ENCODE measurements at regions not wholly inside any gene's neighbourhood (a gene's known extent, or its start where the extent isn't known, plus 50 kb on each side); places are given as distances from the start of the nearest gene placed in this dataset.
"Not testable (repeated sequence)": the region's sequence is repeated elsewhere in the genome, so short reads cannot be mapped to it uniquely, and the experiment has no call there.

GRCh38 chr7:25454562-25455041 is 226.3 kb upstream of the NPVF start:
- intact Hi-C loops (cut with DNase I): no loop called here
- Histone ChIP-seq H3K4me3 (ENCODE audit: low read length) (no peak overlapping the region), H3K4me1 (ENCODE audit: control insufficient read depth, insufficient read depth, low read length) (peaks cover 2% of the 10 kb centered on the region), H3K27me3 (ENCODE audit: control insufficient read depth, insufficient read depth) (no peaks in the 10 kb centered on the region), H3K27ac (ENCODE audit: low read length) (no peak overlapping the region), H3K9me3 (ENCODE audit: control insufficient read depth, low read length) (no peaks in the 10 kb centered on the region)
- peak; percentile 53 to 76 (median 60) for DNase-seq
- 44% methylated on average over 9 of the region's 9 CpGs for WGBS
- peak; percentile 81 to 89 for ATAC-seq

DNA sequence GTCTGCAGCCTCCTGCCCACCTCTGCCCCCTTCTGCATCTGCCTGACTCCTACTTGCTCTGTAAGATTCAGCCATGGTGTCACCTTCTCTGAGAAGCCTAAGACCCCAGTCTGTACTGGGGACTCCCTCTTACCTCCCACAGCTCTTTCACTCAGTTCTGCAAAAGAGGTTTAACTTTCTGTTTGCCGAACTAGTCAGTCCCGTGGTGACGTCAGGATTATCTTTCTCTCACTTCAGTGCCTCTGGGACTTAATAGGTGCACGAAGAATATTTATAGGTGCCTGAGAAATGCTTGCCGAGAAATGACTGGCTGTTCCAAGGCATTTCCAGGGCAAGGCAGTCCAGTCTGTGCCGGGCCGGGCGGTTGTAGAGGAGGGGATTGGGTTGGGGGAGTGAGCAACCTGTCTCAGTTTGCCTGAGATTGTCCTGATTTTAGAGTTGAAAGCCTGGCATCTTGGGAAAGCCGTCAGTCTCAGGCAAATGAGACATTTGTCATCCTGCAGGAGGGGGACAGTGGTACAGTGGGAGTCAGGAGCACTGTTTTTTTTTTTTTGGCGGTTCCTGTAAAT is 227.5 kb upstream of the NPVF start:
- intact Hi-C loops (cut with DNase I): no loop called here
- 75% methylated on average over 10 of the region's 10 CpGs for WGBS
- Histone ChIP-seq H3K27me3 (ENCODE audit: control insufficient read depth, insufficient read depth) (no peaks in the 10 kb centered on the region), H3K4me1 (ENCODE audit: control insufficient read depth, insufficient read depth, low read length) (peaks cover 2% of the 10 kb centered on the region), H3K4me3 (ENCODE audit: low read length) (no peak overlapping the region), H3K9me3 (ENCODE audit: control insufficient read depth, low read length) (no peaks in the 10 kb centered on the region), H3K27ac (ENCODE audit: low read length) (no peak overlapping the region)
- DNase-seq (peak in 1 of 3 donors; percentile 28), ATAC-seq (no peak)

DNA sequence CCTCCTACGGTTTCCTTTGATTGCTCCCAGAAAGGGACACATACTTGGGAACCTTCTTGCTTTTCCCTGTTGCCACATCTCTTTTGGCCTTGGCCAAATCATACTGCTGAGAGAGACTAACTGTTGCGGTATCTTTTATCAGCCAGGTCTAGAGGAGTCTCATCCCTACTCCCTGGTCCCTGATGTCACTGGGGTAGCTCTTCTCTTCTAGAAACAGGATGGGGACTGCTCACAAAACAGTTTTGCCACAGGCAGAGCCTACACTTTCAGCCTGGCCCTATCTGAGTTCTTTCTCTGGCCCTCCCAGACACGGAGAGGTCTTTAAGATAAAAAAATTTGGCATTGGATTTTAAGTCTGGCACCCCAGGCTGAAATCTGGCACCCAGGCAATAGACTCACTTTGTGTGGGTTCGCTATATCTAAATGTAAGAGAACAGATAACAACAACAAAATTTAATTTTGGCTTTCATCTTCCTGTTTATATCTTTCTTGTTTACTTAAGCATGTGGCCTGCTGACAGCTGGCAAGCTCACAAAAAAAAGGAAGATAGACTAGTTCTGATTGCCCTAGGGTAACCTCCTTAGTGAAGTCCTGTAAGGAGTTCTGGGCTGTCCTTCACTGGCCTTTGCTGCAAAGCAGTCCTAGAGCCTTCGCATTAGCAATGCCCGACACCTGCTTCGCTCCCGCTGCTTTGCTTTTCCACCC is 228.3 kb upstream of the NPVF start:
- peaks cover 2% of the 10 kb centered on the region for H3K4me1 ChIP-seq (ENCODE audit: control insufficient read depth, insufficient read depth, low read length)
- H3K9me3 ChIP-seq (ENCODE audit: control insufficient read depth, low read length): no peaks in the 10 kb centered on the region
- intact Hi-C loops (cut with DNase I): no loop called here
- ATAC-seq (peak; percentile 81 to 86), DNase-seq (peak; percentile 40 to 80 (median 70))
- no peak overlapping the region for H3K4me3 ChIP-seq (ENCODE audit: low read length)
- H3K27me3 ChIP-seq (ENCODE audit: control insufficient read depth, insufficient read depth): no peaks in the 10 kb centered on the region
- peak overlapping the region; percentile 64 for H3K27ac ChIP-seq (ENCODE audit: low read length)
- 36% methylated on average over 8 of the region's 8 CpGs for WGBS

DNA sequence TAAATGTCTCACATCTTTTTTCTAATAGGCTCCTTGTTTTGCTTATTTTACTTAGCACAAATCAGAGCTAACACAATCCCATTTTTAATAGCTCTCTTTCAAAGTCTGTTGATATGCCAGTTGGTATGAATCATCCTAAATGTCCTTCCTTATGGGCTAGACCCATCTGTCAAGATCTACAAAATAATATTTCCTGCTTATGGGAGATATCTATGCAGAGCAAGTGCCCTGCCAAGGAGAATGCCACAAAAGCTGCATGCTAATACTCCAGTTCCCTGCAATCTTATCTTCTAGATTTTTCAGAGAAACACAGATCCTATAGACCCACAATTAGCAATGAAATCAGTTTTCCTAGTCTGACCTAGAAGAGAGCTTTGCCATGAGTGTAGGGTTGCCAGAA is 230.8 kb upstream of the NPVF start:
- Histone ChIP-seq H3K4me1 (ENCODE audit: control insufficient read depth, insufficient read depth, low read length) (peaks cover 2% of the 10 kb centered on the region), H3K4me3 (ENCODE audit: low read length) (no peak overlapping the region), H3K27ac (ENCODE audit: low read length) (no peak overlapping the region), H3K27me3 (ENCODE audit: control insufficient read depth, insufficient read depth) (no peaks in the 10 kb centered on the region), H3K9me3 (ENCODE audit: control insufficient read depth, low read length) (no peaks in the 10 kb centered on the region)
- no peak for ATAC-seq
- intact Hi-C loops (cut with DNase I): no loop called here
- no peak for DNase-seq

- Histone ChIP-seq H3K27me3 (ENCODE audit: control insufficient read depth, insufficient read depth) (no peaks in the 10 kb centered on the region), H3K4me1 (ENCODE audit: control insufficient read depth, insufficient read depth, low read length) (peaks cover 2% of the 10 kb centered on the region), H3K4me3 (ENCODE audit: low read length) (no peak overlapping the region), H3K9me3 (ENCODE audit: control insufficient read depth, low read length) (no peaks in the 10 kb centered on the region), H3K27ac (ENCODE audit: low read length) (no peak overlapping the region)
- intact Hi-C loops (cut with DNase I): no loop called here
- peak in 2 of 3 donors; percentile 35 to 61 for DNase-seq
- ATAC-seq: peak; percentile 49 to 53
- whole genome bisulfite sequencing: 27% methylated on average over 5 of the region's 5 CpGs
Measured at GRCh38 chr7:25460433-25460832, 232.1 kb upstream of the NPVF start.

DNA sequence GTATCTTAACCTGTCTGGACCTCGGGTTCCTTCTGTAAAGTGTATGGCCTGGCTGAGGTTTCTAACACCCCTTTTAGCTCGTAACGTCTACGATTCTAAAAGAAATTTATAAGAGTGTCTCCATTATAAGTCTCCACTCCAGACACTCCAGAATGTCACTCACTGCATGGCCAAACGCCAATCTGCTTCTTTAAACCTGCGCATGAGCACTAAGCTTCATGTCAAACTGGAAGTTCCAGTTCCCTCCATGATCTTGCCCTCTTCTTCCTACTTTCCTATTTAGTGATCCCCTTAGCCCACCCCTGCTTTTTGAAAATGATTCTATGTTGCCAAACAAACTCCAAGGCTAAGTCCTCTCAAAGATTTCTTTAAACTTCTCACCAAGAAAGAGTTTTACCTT is 241.4 kb upstream of the NPVF start:
- intact Hi-C loops (cut with DNase I): no loop called here
- Histone ChIP-seq H3K4me3 (ENCODE audit: low read length) (no peak overlapping the region), H3K27me3 (ENCODE audit: control insufficient read depth, insufficient read depth) (peaks cover 4% of the 10 kb centered on the region), H3K9me3 (ENCODE audit: control insufficient read depth, low read length) (no peaks in the 10 kb centered on the region), H3K4me1 (ENCODE audit: control insufficient read depth, insufficient read depth, low read length) (no peaks in the 10 kb centered on the region), H3K27ac (ENCODE audit: low read length) (no peak overlapping the region)
- DNase-seq (no peak), ATAC-seq (no peak)
- 89% methylated on average over 6 of the region's 6 CpGs for WGBS

GRCh38 chr7:25476863-25477499 is 248.7 kb upstream of the NPVF start:
- 87% methylated on average over 9 of the region's 9 CpGs for WGBS
- DNase-seq (no peak), ATAC-seq (no peak)
- Histone ChIP-seq H3K9me3 (ENCODE audit: control insufficient read depth, low read length) (no peaks in the 10 kb centered on the region), H3K4me3 (ENCODE audit: low read length) (no peak overlapping the region), H3K27ac (ENCODE audit: low read length) (no peak overlapping the region), H3K4me1 (ENCODE audit: control insufficient read depth, insufficient read depth, low read length) (no peaks in the 10 kb centered on the region), H3K27me3 (ENCODE audit: control insufficient read depth, insufficient read depth) (peaks cover 4% of the 10 kb centered on the region)
- intact Hi-C loops (cut with DNase I): no loop called here

- H3K27ac ChIP-seq (ENCODE audit: low read length); DNase-seq; H3K9me3 ChIP-seq (ENCODE audit: control insufficient read depth, low read length); H3K27me3 ChIP-seq (ENCODE audit: control insufficient read depth, insufficient read depth); H3K4me1 ChIP-seq (ENCODE audit: control insufficient read depth, insufficient read depth, low read length); ATAC-seq; intact Hi-C loops (cut with DNase I); H3K4me3 ChIP-seq (ENCODE audit: low read length): not testable (repeated sequence)
Measured at GRCh38 chr7:25478221-25478620, 249.9 kb upstream of the NPVF start.

DNA sequence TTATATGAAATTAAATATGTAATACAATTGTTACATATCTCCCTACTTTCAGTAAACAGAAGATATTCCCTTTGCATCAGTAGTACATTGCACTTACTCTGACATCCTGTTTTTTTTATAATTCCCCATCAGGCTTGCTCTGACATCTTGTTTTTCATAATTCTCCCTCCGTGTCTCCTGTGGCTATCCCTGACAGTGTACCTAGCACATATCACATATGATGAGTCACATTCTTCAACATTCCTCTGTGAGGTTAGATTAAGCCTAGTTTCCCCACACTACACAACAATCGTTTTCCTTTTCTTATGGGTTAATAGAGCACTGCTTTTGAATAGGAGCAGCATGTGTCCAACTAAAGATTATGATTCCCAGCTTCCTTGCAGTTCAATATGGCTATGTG is 250.6 kb upstream of the NPVF start:
- intact Hi-C loops (cut with DNase I): no loop called here
- H3K27ac ChIP-seq (ENCODE audit: low read length): no peak overlapping the region
- H3K4me3 ChIP-seq (ENCODE audit: low read length): no peak overlapping the region
- no peaks in the 10 kb centered on the region for H3K27me3 ChIP-seq (ENCODE audit: control insufficient read depth, insufficient read depth)
- ATAC-seq (no peak), DNase-seq (no peak)
- no peaks in the 10 kb centered on the region for H3K9me3 ChIP-seq (ENCODE audit: control insufficient read depth, low read length)
- no peaks in the 10 kb centered on the region for H3K4me1 ChIP-seq (ENCODE audit: control insufficient read depth, insufficient read depth, low read length)
- 42% methylated on average over 2 of the region's 2 CpGs for WGBS

- intact Hi-C loops (cut with DNase I): no loop called here
- H3K4me3 ChIP-seq (ENCODE audit: low read length): no peak overlapping the region
- H3K27ac ChIP-seq (ENCODE audit: low read length): no peak overlapping the region
- DNase-seq (peak in 1 of 3 donors; percentile 55), ATAC-seq (peak in 1 of 2 donors; percentile 36)
- no peaks in the 10 kb centered on the region for H3K4me1 ChIP-seq (ENCODE audit: control insufficient read depth, insufficient read depth, low read length)
- H3K9me3 ChIP-seq (ENCODE audit: control insufficient read depth, low read length): no peaks in the 10 kb centered on the region
- no peaks in the 10 kb centered on the region for H3K27me3 ChIP-seq (ENCODE audit: control insufficient read depth, insufficient read depth)
Measured at GRCh38 chr7:25481891-25482290, 253.6 kb upstream of the NPVF start.

DNA sequence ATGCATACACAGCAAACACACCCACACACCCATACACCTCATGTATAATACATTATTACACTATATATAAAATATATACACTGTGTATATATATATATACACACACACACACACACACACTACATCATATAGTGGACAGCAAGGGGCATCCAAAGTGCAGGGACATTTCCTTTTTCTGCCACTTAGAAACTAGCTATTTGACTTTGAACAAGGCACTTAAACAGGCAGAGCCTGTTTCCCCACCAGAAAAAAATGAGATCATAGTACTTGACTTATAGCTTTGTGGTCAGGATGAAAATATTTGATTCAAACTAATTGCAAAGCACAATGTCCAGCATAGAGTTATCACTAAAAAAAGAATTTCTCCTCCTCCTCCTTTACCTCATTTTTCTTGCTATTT is 254.3 kb upstream of the NPVF start:
- Histone ChIP-seq H3K9me3 (ENCODE audit: control insufficient read depth, low read length) (no peaks in the 10 kb centered on the region), H3K27ac (ENCODE audit: low read length) (no peak overlapping the region), H3K4me3 (ENCODE audit: low read length) (no peak overlapping the region), H3K27me3 (ENCODE audit: control insufficient read depth, insufficient read depth) (no peaks in the 10 kb centered on the region), H3K4me1 (ENCODE audit: control insufficient read depth, insufficient read depth, low read length) (no peaks in the 10 kb centered on the region)
- ATAC-seq (no peak), DNase-seq (no peak)
- intact Hi-C loops (cut with DNase I): no loop called here

All from right cardiac atrium (tissue), 5 donors.